Panc1 (cell line): ENCODE measurements at regions not wholly inside any gene's neighbourhood (a gene's known extent, or its start where the extent isn't known, plus 50 kb on each side); places are given as distances from the start of the nearest gene placed in this dataset.

ENCODE experiments used
- ATAC-seq: fragments of 200-7000 bp; cut with Tn5 transposase; 2 replicates; pipeline ENCODE4 v1.9.1; 2020; ENCODE audit warnings: mild to moderate bottlenecking, moderate library complexity
- BruUV-seq: library from RNA; stranded (reverse); fragments of 400-500 nt; replicated peaks from 2 replicates; lab custom pipeline; 2021; lab: Mats Ljungman, UMichigan
- CTCF ChIA-PET: fragments of 300-600 bp; sonication (Branson Sonifier 250); formaldehyde crosslinking; loops from one replicate; lab custom pipeline; 2022; ENCODE audit warnings: antibody characterized with exemption; lab: Charles Lee
- POLR2A ChIA-PET: fragments of 300-600 bp; sonication (Branson Sonifier 250); formaldehyde crosslinking; loops from one replicate; lab custom pipeline; 2022; ENCODE audit warnings: antibody characterized with exemption; lab: Charles Lee
- DNase-seq: peaks from one replicate; pipeline ENCODE4 v3.0.0-alpha.2; 2010; ENCODE audit warnings: low read depth, low spot score
- H3K27ac ChIP-seq: 2 replicates; pipeline ENCODE4 v1.5.1; 2011; ENCODE audit warnings: mild to moderate bottlenecking, low read length, inconsistent platforms
- H3K27me3 ChIP-seq: fragments of 200-500 bp; sonication (Bioruptor generic); 2 replicates; pipeline ENCODE4 v1.6.0; 2014; ENCODE audit warnings: low read length, inconsistent platforms; ENCODE audit not compliant: control insufficient read depth, insufficient read depth
- H3K36me3 ChIP-seq: fragments of 200-500 bp; sonication (Bioruptor generic); 2 replicates; pipeline ENCODE4 v1.5.1; 2014; ENCODE audit warnings: inconsistent platforms, mild to moderate bottlenecking, low read length, moderate library complexity; ENCODE audit not compliant: control insufficient read depth, insufficient read depth
- H3K4me1 ChIP-seq: 2 replicates; pipeline ENCODE4 v1.5.1; 2011; ENCODE audit warnings: inconsistent platforms, mild to moderate bottlenecking, low read length, moderate library complexity; ENCODE audit not compliant: control insufficient read depth, insufficient read depth
- H3K4me3 ChIP-seq, 2 experiments: 2 replicates each; pipeline ENCODE4 v1.5.1; 2011 to 2012; ENCODE audit warnings: low read depth in 2 of 2, low read length in 2 of 2, mild to moderate bottlenecking in 2 of 2, inconsistent platforms in 1 of 2, moderate library complexity in 1 of 2
- H3K9me3 ChIP-seq: fragments of 200-500 bp; sonication (Bioruptor generic); 2 replicates; pipeline ENCODE4 v1.5.1; 2014; ENCODE audit warnings: low read depth, mild to moderate bottlenecking, inconsistent platforms, low read length, moderate library complexity; ENCODE audit not compliant: control insufficient read depth, insufficient read depth
- CTCF ChIP-seq: fragments of 450-650 bp; IDR thresholded peaks from 2 replicates; pipeline ENCODE4 v1.5.1; 2017; ENCODE audit warnings: mild to moderate bottlenecking
- POLR2AphosphoS5 ChIP-seq: IDR thresholded peaks from 2 replicates; pipeline ENCODE4 v1.6.1; 2012; ENCODE audit warnings: mild to moderate bottlenecking, low read depth, low read length, moderate library complexity
- REST ChIP-seq, 2 experiments: IDR thresholded peaks; 2 replicates each; pipeline ENCODE4 v1.6.1; 2011 to 2012; ENCODE audit warnings: low read depth in 2 of 2, control low read depth in 1 of 2, low read length in 1 of 2, mild to moderate bottlenecking in 1 of 2, moderate library complexity in 1 of 2; ENCODE audit not compliant: insufficient read depth in 1 of 2
- SIN3A ChIP-seq: IDR thresholded peaks from 2 replicates; pipeline ENCODE4 v1.6.1; 2012; ENCODE audit warnings: low read depth, mild to moderate bottlenecking, low read length, moderate library complexity, borderline replicate concordance; ENCODE audit not compliant: insufficient read depth
- TCF7L2 ChIP-seq: IDR thresholded peaks from 2 replicates; pipeline ENCODE4 v1.6.1; 2011; ENCODE audit warnings: mild to moderate bottlenecking, low read depth, low read length, inconsistent platforms
- in situ Hi-C: cut with HindIII; loops from 2 replicates; pipeline ENCODE4 v1.10.0; 2016; ENCODE audit warnings: low sequenced_read_pairs, low pct_unique_long_range_greater_than_20kb
- intact Hi-C: fragments of 100-400 bp; cut with micrococcal nuclease; formaldehyde crosslinking; loops from one replicate; pipeline ENCODE4 v1.10.0; 2022; ENCODE audit not compliant: unreplicated experiment

- H3K27me3 ChIP-seq = no peaks in the 10 kb centered on the region
- in situ Hi-C loops = no loop called here
- H3K36me3 ChIP-seq = no peaks in the 10 kb centered on the region
- CTCF ChIA-PET = no interaction called here
- no peaks in the 10 kb centered on the region for H3K9me3 ChIP-seq
- ATAC-seq (no peak), DNase-seq (no peak)
- H3K4me1 ChIP-seq = no peaks in the 10 kb centered on the region
- TF ChIP-seq SIN3A (no peak), CTCF (no peak), REST (IDR thresholded peaks at IDR 0.05; ENCODE audit: insufficient read depth in 1 of 2, low read depth in 2 of 2, low read length in 1 of 2) (no peak), TCF7L2 (no peak), POLR2AphosphoS5 (no peak)
- BruUV-seq = no TSS peak
- POLR2A ChIA-PET = no interaction called here
- H3K27ac ChIP-seq = no peak overlapping the region
- intact Hi-C loops = no loop called here
- no peak overlapping the region for H3K4me3 ChIP-seq
These were observed 84.6 kb upstream of the PLEKHA5 start for GRCh38 chr12:19044891-19045290.

- H3K4me3 ChIP-seq = no peak overlapping the region
- in situ Hi-C loops = no loop called here
- no peaks in the 10 kb centered on the region for H3K36me3 ChIP-seq
- CTCF ChIA-PET = no interaction called here
- intact Hi-C loops = no loop called here
- POLR2A ChIA-PET = no interaction called here
- no peak overlapping the region for H3K27ac ChIP-seq
- no peaks in the 10 kb centered on the region for H3K4me1 ChIP-seq
- no peak for DNase-seq
- TF ChIP-seq CTCF (no peak), POLR2AphosphoS5 (no peak), REST (IDR thresholded peaks at IDR 0.05; ENCODE audit: insufficient read depth in 1 of 2, low read depth in 2 of 2, low read length in 1 of 2) (no peak), SIN3A (no peak)
- H3K9me3 ChIP-seq = no peaks in the 10 kb centered on the region
- H3K27me3 ChIP-seq = no peaks in the 10 kb centered on the region
- BruUV-seq = no TSS peak
- ATAC-seq = no peak
These were observed 84.1 kb upstream of the PLEKHA5 start for GRCh38 chr12:19045426-19045825.
